A673 (cell line): ENCODE measurements at regions not wholly inside any gene's neighbourhood (a gene's known extent, or its start where the extent isn't known, plus 50 kb on each side); places are given as distances from the start of the nearest gene placed in this dataset.

Source experiments
- BruUV-seq: library from RNA; stranded (reverse); fragments of 400-500 nt; replicated peaks from 2 replicates; lab custom pipeline; 2021; lab: Mats Ljungman, UMichigan
- CTCF ChIA-PET: fragments of 300-600 bp; sonication (Branson Sonifier 250); formaldehyde crosslinking; loops from one replicate; lab custom pipeline; 2022; ENCODE audit warnings: antibody characterized with exemption; lab: Charles Lee
- POLR2A ChIA-PET: fragments of 300-600 bp; sonication (Branson Sonifier 250); formaldehyde crosslinking; loops from one replicate; lab custom pipeline; 2022; ENCODE audit warnings: antibody characterized with exemption; ENCODE audit not compliant: low non-redundant PET; lab: Charles Lee
- DNase-seq: peaks from one replicate; pipeline ENCODE4 v3.0.0-alpha.2; 2015; ENCODE audit warnings: low spot score
- H3K27ac ChIP-seq: fragments of 200-600 bp; sonication (generic); 2 replicates; pipeline ENCODE4 v1.5.1; 2016; ENCODE audit warnings: mixed run types, low read depth, mild to moderate bottlenecking, mixed read lengths, antibody characterized with exemption, low read length; ENCODE audit not compliant: poor library complexity, severe bottlenecking
- H3K27me3 ChIP-seq: fragments of 200-600 bp; sonication (generic); replicated peaks from 2 replicates; pipeline ENCODE4 v1.6.1; 2017; ENCODE audit warnings: mixed run types, low read depth, mild to moderate bottlenecking, mixed read lengths, antibody characterized with exemption, low read length; ENCODE audit not compliant: insufficient read depth, poor library complexity
- H3K36me3 ChIP-seq: fragments of 200-600 bp; sonication (generic); 2 replicates; pipeline ENCODE4 v1.6.1; 2016; ENCODE audit warnings: mixed run types, mild to moderate bottlenecking, mixed read lengths, antibody characterized with exemption, low read length; ENCODE audit not compliant: insufficient read depth, poor library complexity, severe bottlenecking
- H3K4me1 ChIP-seq: fragments of 200-600 bp; sonication (generic); 2 replicates; pipeline ENCODE4 v1.6.1; 2017; ENCODE audit warnings: mixed run types, mild to moderate bottlenecking, mixed read lengths, antibody characterized with exemption, low read length; ENCODE audit not compliant: insufficient read depth, poor library complexity, severe bottlenecking
- H3K4me3 ChIP-seq: fragments of 200-600 bp; sonication (generic); 2 replicates; pipeline ENCODE4 v1.5.1; 2016; ENCODE audit warnings: low read depth, mixed run types, mild to moderate bottlenecking, mixed read lengths, low read length; ENCODE audit not compliant: poor library complexity, severe bottlenecking
- H3K9me3 ChIP-seq: fragments of 200-600 bp; sonication (generic); 2 replicates; pipeline ENCODE4 v1.6.1; 2016; ENCODE audit warnings: mixed run types, low read depth, mild to moderate bottlenecking, mixed read lengths, antibody characterized with exemption, low read length; ENCODE audit not compliant: poor library complexity, severe bottlenecking
- CTCF ChIP-seq: fragments of 300-800, 200-600 bp; sonication (generic); conservative IDR thresholded peaks from 2 replicates; pipeline ENCODE4 v1.5.1; 2017; ENCODE audit warnings: low read depth, mild to moderate bottlenecking, antibody characterized with exemption, low read length, moderate library complexity, mixed read lengths
- EZH2 ChIP-seq: fragments of 200-600 bp; sonication (generic); IDR thresholded peaks from 2 replicates; pipeline ENCODE4 v1.6.1; 2017; ENCODE audit warnings: borderline replicate concordance, low read depth, mild to moderate bottlenecking, mixed read lengths, antibody characterized with exemption, low read length; ENCODE audit not compliant: poor library complexity, severe bottlenecking
- intact Hi-C: fragments of 100-400 bp; cut with micrococcal nuclease; formaldehyde crosslinking; loops from one replicate; pipeline ENCODE4 v1.10.0; 2022; ENCODE audit not compliant: unreplicated experiment

GRCh38 chr3:102586485-102586884 is 151.7 kb downstream of the ZPLD1 start:
- no TSS peak for BruUV-seq
- H3K4me1 ChIP-seq, result no peaks in the 10 kb centered on the region
- TF ChIP-seq CTCF (no peak), EZH2 (no peak)
- no peak overlapping the region for H3K4me3 ChIP-seq
- no peak overlapping the region for H3K27ac ChIP-seq
- intact Hi-C loops, result no loop called here
- H3K36me3 ChIP-seq, result no peaks in the 10 kb centered on the region
- ChIA-PET POLR2A (no interaction called here), CTCF (no interaction called here)
- peaks cover 6% of the 10 kb centered on the region for H3K27me3 ChIP-seq
- DNase-seq, result no peak
- H3K9me3 ChIP-seq, result no peaks in the 10 kb centered on the region

GRCh38 chr3:102593812-102594602 is 159.2 kb downstream of the ZPLD1 start:
- DNase-seq, result no peak
- ChIA-PET CTCF (no interaction called here), POLR2A (no interaction called here)
- BruUV-seq, result no TSS peak
- H3K36me3 ChIP-seq, result no peaks in the 10 kb centered on the region
- no peak overlapping the region for H3K4me3 ChIP-seq
- no peaks in the 10 kb centered on the region for H3K4me1 ChIP-seq
- TF ChIP-seq CTCF (no peak), EZH2 (no peak)
- H3K27me3 ChIP-seq, result no peaks in the 10 kb centered on the region
- H3K27ac ChIP-seq, result no peak overlapping the region
- intact Hi-C loops, result no loop called here
- no peaks in the 10 kb centered on the region for H3K9me3 ChIP-seq

- Histone ChIP-seq H3K27ac (no peak overlapping the region), H3K36me3 (no peaks in the 10 kb centered on the region), H3K9me3 (no peaks in the 10 kb centered on the region), H3K27me3 (no peaks in the 10 kb centered on the region), H3K4me3 (no peak overlapping the region), H3K4me1 (no peaks in the 10 kb centered on the region)
- no peak for DNase-seq
- ChIA-PET POLR2A (no interaction called here), CTCF (no interaction called here)
- no peak for TF ChIP-seq CTCF
- TF ChIP-seq EZH2, result no peak
- intact Hi-C loops, result no loop called here
- no TSS peak for BruUV-seq
These were observed 160.2 kb downstream of the ZPLD1 start for GRCh38 chr3:102595057-102595456.
